ENCODE measurements at regions not wholly inside any gene's neighbourhood (a gene's known extent, or its start where the extent isn't known, plus 50 kb on each side); places are given as distances from the start of the nearest gene placed in this dataset.

GRCh38 chr18:72687736-72688135 is 143.6 kb upstream of the CBLN2 start:
- TF ChIP-seq CTCF (IDR thresholded peaks at IDR 0.05; ENCODE audit: extremely low read depth in 1 of 2, insufficient read depth in 1 of 2, low read depth in 1 of 2, low read length in 2 of 2) (no peak), EZH2 (IDR thresholded peaks at IDR 0.05; ENCODE audit: borderline replicate concordance, low read depth, low read length, severe bottlenecking) (no peak)

All from endothelial cell of umbilical vein (primary cell).